H1 (cell line): ENCODE measurements at regions not wholly inside any gene's neighbourhood (a gene's known extent, or its start where the extent isn't known, plus 50 kb on each side); places are given as distances from the start of the nearest gene placed in this dataset.

ENCODE experiments used
- CTCF ChIA-PET: fragments of 300-600 bp; sonication (Branson Sonifier 250); formaldehyde crosslinking; loops from one replicate; lab custom pipeline; 2021; ENCODE audit not compliant: partially characterized antibody; lab: Charles Lee
- POLR2A ChIA-PET: fragments of 300-600 bp; sonication (Branson Sonifier 250); formaldehyde crosslinking; loops from one replicate; lab custom pipeline; 2021; ENCODE audit warnings: inconsistent platforms; ENCODE audit not compliant: partially characterized antibody; lab: Charles Lee
- DNase-seq, 2 experiments: peaks; one replicate each; pipeline versions ENCODE4 v3.0.0 to v3.0.0-alpha.2; 2010 to 2022; ENCODE audit warnings: low spot score in 2 of 2, low read depth in 1 of 2, mixed read lengths in 1 of 2
- FAIRE-seq: peaks from 2 replicates; lab custom pipeline; 2011; peaks lifted over from hg19 to GRCh38; lab: Jason Lieb, UNC
- H2AFZ ChIP-seq: 2 replicates; pipeline ENCODE4 v1.8.1; 2012; ENCODE audit warnings: low read length, inconsistent platforms
- H2AK5ac ChIP-seq: 2 replicates; pipeline ENCODE4 v1.6.1; 2013; ENCODE audit warnings: low read depth, low read length
- H2BK120ac ChIP-seq: replicated peaks from 2 replicates; pipeline ENCODE3; 2013; ENCODE audit warnings: low read depth, low read length, inconsistent platforms
- H2BK12ac ChIP-seq: 2 replicates; pipeline ENCODE4 v1.6.1; 2013; ENCODE audit warnings: low read depth, low read length
- H2BK15ac ChIP-seq: 2 replicates; pipeline ENCODE4 v1.6.1; 2013; ENCODE audit warnings: low read length
- H2BK20ac ChIP-seq: 2 replicates; pipeline ENCODE4 v1.6.1; 2013; ENCODE audit warnings: low read length
- H2BK5ac ChIP-seq: 2 replicates; pipeline ENCODE4 v1.6.1; 2013; ENCODE audit warnings: low read depth, low read length
- H3K14ac ChIP-seq: 2 replicates; pipeline ENCODE4 v1.6.1; 2013; ENCODE audit warnings: inconsistent platforms; ENCODE audit not compliant: insufficient read length
- H3K18ac ChIP-seq: 2 replicates; pipeline ENCODE4 v1.6.1; 2013; ENCODE audit warnings: low read length; ENCODE audit errors: extremely low read depth
- H3K23ac ChIP-seq: 2 replicates; pipeline ENCODE4 v1.6.1; 2013; ENCODE audit warnings: inconsistent platforms; ENCODE audit not compliant: insufficient read length
- H3K23me2 ChIP-seq: 2 replicates; pipeline ENCODE4 v1.6.1; 2013; ENCODE audit warnings: low read depth, low read length
- H3K27ac ChIP-seq: 2 replicates; pipeline ENCODE4 v1.6.1; 2011; ENCODE audit warnings: low read depth, low read length, inconsistent platforms
- H3K27me3 ChIP-seq, 4 experiments: replicated peaks in 1 of 4; 1 replicate in 1 of 4; 2 replicates in 3 of 4; pipeline versions ENCODE4 v1.6.1 to v1.8.1; 2011 to 2013; ENCODE audit warnings: low read length in 3 of 4, mild to moderate bottlenecking in 3 of 4, inconsistent platforms in 2 of 4, mixed read lengths in 2 of 4, moderate library complexity in 1 of 4; ENCODE audit not compliant: control insufficient read depth in 3 of 4, insufficient read depth in 3 of 4; ENCODE audit errors: extremely low read depth in 1 of 4
- H3K36me3 ChIP-seq, 4 experiments: 2 replicates each; pipeline versions ENCODE4 v1.6.1 to v1.8.1; 2011 to 2013; ENCODE audit warnings: mild to moderate bottlenecking in 4 of 4, low read length in 3 of 4, moderate library complexity in 2 of 4, control low read depth in 1 of 4, inconsistent platforms in 1 of 4; ENCODE audit not compliant: insufficient read depth in 4 of 4, control insufficient read depth in 2 of 4
- H3K4ac ChIP-seq: replicated peaks from 2 replicates; pipeline ENCODE3; 2013; ENCODE audit warnings: low read length, low read depth, mixed read lengths, inconsistent platforms; ENCODE audit not compliant: insufficient read length
- H3K4me1 ChIP-seq, 4 experiments: replicated peaks in 1 of 4; 1 replicate in 1 of 4; 2 replicates in 3 of 4; pipeline versions ENCODE4 v1.6.1 to v1.8.1; 2011 to 2013; ENCODE audit warnings: low read length in 3 of 4, inconsistent platforms in 2 of 4, mixed read lengths in 1 of 4; ENCODE audit not compliant: insufficient read depth in 4 of 4, control insufficient read depth in 3 of 4
- H3K4me2 ChIP-seq, 2 experiments: 2 replicates each; pipeline versions ENCODE4 v1.6.1 to v1.8.1; 2011 to 2013; ENCODE audit warnings: low read depth in 2 of 2, low read length in 2 of 2, control low read depth in 1 of 2, inconsistent platforms in 1 of 2, mild to moderate bottlenecking in 1 of 2; ENCODE audit not compliant: insufficient read depth in 1 of 2
- H3K4me3 ChIP-seq, 4 experiments: fragments of 200-600, 300-600 bp in 1 of 4; sonication (generic), shearing (Covaris generic), sonication (Bioruptor Twin) in 1 of 4; 2 replicates each; pipeline versions ENCODE4 v1.5.1 to v1.8.1; 2011 to 2016; ENCODE audit warnings: low read length in 4 of 4, low read depth in 3 of 4, control low read depth in 2 of 4, inconsistent platforms in 2 of 4, mild to moderate bottlenecking in 2 of 4, mixed read lengths in 1 of 4, moderate library complexity in 1 of 4; ENCODE audit not compliant: insufficient read depth in 2 of 4; ENCODE audit errors: extremely low read depth in 1 of 4
- H3K56ac ChIP-seq: replicated peaks from 2 replicates; pipeline ENCODE3; 2013; ENCODE audit warnings: low read depth, mild to moderate bottlenecking, mixed read lengths, low read length, inconsistent platforms; ENCODE audit not compliant: insufficient read length
- H3K79me1 ChIP-seq: 2 replicates; pipeline ENCODE4 v1.6.1; 2013; ENCODE audit warnings: low read depth, low read length, control low read depth
- H3K79me2 ChIP-seq, 2 experiments: 2 replicates each; pipeline versions ENCODE4 v1.6.1 to v1.8.1; 2012 to 2013; ENCODE audit warnings: low read length in 2 of 2, mild to moderate bottlenecking in 2 of 2, inconsistent platforms in 1 of 2; ENCODE audit not compliant: insufficient read depth in 2 of 2, control insufficient read depth in 1 of 2
- H3K9ac ChIP-seq, 4 experiments: replicated peaks in 1 of 4; 1 replicate in 1 of 4; 2 replicates in 3 of 4; pipeline versions ENCODE4 v1.6.1 to v1.8.1; 2011 to 2013; ENCODE audit warnings: low read depth in 3 of 4, low read length in 3 of 4, control low read depth in 2 of 4, mild to moderate bottlenecking in 2 of 4, moderate library complexity in 2 of 4, inconsistent platforms in 1 of 4; ENCODE audit errors: extremely low read depth in 1 of 4
- H3K9me3 ChIP-seq, 2 experiments: 2 replicates each; pipeline versions ENCODE4 v1.6.1 to v1.8.1; 2012 to 2013; ENCODE audit warnings: mild to moderate bottlenecking in 2 of 2, moderate library complexity in 2 of 2, control low read depth in 1 of 2, inconsistent platforms in 1 of 2, low read depth in 1 of 2, low read length in 1 of 2, mixed read lengths in 1 of 2; ENCODE audit not compliant: insufficient read depth in 2 of 2
- H4K20me1 ChIP-seq, 2 experiments: replicated peaks in 1 of 2; 2 replicates each; pipeline versions ENCODE3 to v1.8.1; 2011 to 2013; ENCODE audit warnings: inconsistent platforms in 2 of 2, low read length in 2 of 2, mild to moderate bottlenecking in 1 of 2; ENCODE audit not compliant: insufficient read depth in 2 of 2, control insufficient read depth in 1 of 2
- H4K5ac ChIP-seq: 2 replicates; pipeline ENCODE4 v1.6.1; 2013; ENCODE audit warnings: low read length, low read depth, mixed read lengths, inconsistent platforms; ENCODE audit not compliant: insufficient read length
- H4K8ac ChIP-seq: 2 replicates; pipeline ENCODE4 v1.8.0; 2013; ENCODE audit warnings: mild to moderate bottlenecking, moderate library complexity, low read length, inconsistent platforms; ENCODE audit not compliant: insufficient read depth; ENCODE audit errors: extremely low read depth
- H4K91ac ChIP-seq: replicated peaks from 2 replicates; pipeline ENCODE3; 2013; ENCODE audit warnings: low read length, mixed read lengths, inconsistent platforms; ENCODE audit not compliant: insufficient read length
- BRCA1 ChIP-seq: IDR thresholded peaks from 2 replicates; pipeline ENCODE4 v1.6.1; 2012; ENCODE audit warnings: low read depth, low read length, improper control_type of control experiment
- CHD2 ChIP-seq: IDR thresholded peaks from 2 replicates; pipeline ENCODE4 v1.6.1; 2012; ENCODE audit warnings: low read length, improper control_type of control experiment
- EP300 ChIP-seq, 2 experiments: IDR thresholded peaks; 1 replicate in 1 of 2; 2 replicates in 1 of 2; pipeline ENCODE4 v1.6.1; 2011 to 2012; ENCODE audit warnings: low read depth in 2 of 2, low read length in 2 of 2, mild to moderate bottlenecking in 2 of 2, borderline replicate concordance in 1 of 2, inconsistent platforms in 1 of 2, moderate library complexity in 1 of 2
- GTF2F1 ChIP-seq: IDR thresholded peaks from 2 replicates; pipeline ENCODE4 v1.6.1; 2012; ENCODE audit warnings: low read depth, low read length, improper control_type of control experiment, borderline replicate concordance
- JUN ChIP-seq: IDR thresholded peaks from 2 replicates; pipeline ENCODE4 v1.6.1; 2011; ENCODE audit warnings: low read depth, mild to moderate bottlenecking, improper control_type of control experiment, low read length
- KDM4A ChIP-seq: IDR thresholded peaks from one replicate; pipeline ENCODE4 v1.7.1; 2012; ENCODE audit warnings: low read depth, mild to moderate bottlenecking, moderate library complexity, low read length, inconsistent platforms; ENCODE audit not compliant: severe bottlenecking
- POLR2AphosphoS5 ChIP-seq: IDR thresholded peaks from 2 replicates; pipeline ENCODE4 v1.6.1; 2011; ENCODE audit warnings: low read depth, low read length
- RAD21 ChIP-seq, 2 experiments: IDR thresholded peaks in 1 of 2; conservative IDR thresholded peaks in 1 of 2; 2 replicates each; pipeline ENCODE4 v1.6.1; 2011; ENCODE audit warnings: low read depth in 2 of 2, low read length in 2 of 2, improper control_type of control experiment in 1 of 2, inconsistent platforms in 1 of 2, mild to moderate bottlenecking in 1 of 2, moderate library complexity in 1 of 2
- SAP30 ChIP-seq: fragments of 300-600 bp; sonication (generic); IDR thresholded peaks from 2 replicates; pipeline ENCODE4 v1.7.1; 2012; ENCODE audit warnings: low read length, moderate library complexity, mild to moderate bottlenecking, inconsistent platforms; ENCODE audit not compliant: insufficient read depth, insufficient replicate concordance
- SUZ12 ChIP-seq: fragments of 200-600 bp; sonication (generic); IDR thresholded peaks from 2 replicates; pipeline ENCODE4 v1.6.1; 2012; ENCODE audit warnings: mild to moderate bottlenecking, inconsistent platforms, low read length, moderate library complexity, mixed read lengths
- TAF7 ChIP-seq: optimal IDR thresholded peaks from 2 replicates; pipeline ENCODE3; 2011; ENCODE audit warnings: low read depth, mild to moderate bottlenecking, inconsistent platforms, low read length, moderate library complexity, borderline replicate concordance
- TCF12 ChIP-seq: IDR thresholded peaks from 2 replicates; pipeline ENCODE4 v1.6.1; 2011; ENCODE audit warnings: low read depth, mild to moderate bottlenecking, low read length
- WGBS, 2 experiments: shearing (Covaris generic) in 1 of 2; methylation state at CpG; one replicate each; pipeline versions ENCODE4 v1.1.6 to v1.1.7; 2013 to 2015; ENCODE audit warnings: low lambda C conversion rate in 2 of 2, mixed read lengths in 2 of 2, inconsistent platforms in 1 of 2, low coverage in 1 of 2, missing lambda C conversion rate in 1 of 2; ENCODE audit not compliant: insufficient replicate concordance in 2 of 2, insufficient coverage in 1 of 2, insufficient read length in 1 of 2; ENCODE audit errors: extremely low coverage in 1 of 2, missing lambda C conversion rate in 1 of 2; 5-methylcytosine and 5-hydroxymethylcytosine counted together
- TF ChIP-seq, protein P1 (sequence below): IDR thresholded peaks from 2 replicates; pipeline ENCODE4 v1.6.1; 2012; ENCODE audit warnings: inconsistent platforms

DNA sequence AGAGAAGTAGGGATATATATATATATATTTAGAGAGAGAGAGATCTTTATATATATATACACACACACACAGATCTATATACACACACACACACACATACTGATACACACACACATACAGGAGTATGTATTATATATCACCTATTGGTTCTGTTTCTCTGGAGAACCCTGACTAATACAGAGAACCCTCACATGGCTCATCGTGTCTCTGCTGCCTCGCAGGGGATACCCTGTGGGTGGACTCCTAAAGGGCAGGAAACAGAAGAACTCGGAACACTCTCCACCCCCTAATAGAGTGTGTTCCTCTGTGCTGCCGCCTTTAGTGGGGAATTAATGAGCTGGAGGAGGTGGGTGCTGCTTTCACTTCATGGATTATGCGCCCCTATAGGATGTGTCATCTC, 86.6 kb downstream of the NPY start:
- no peak overlapping the region for H2AFZ ChIP-seq
- no peak overlapping the region for H3K9ac ChIP-seq
- H4K5ac ChIP-seq: no peak overlapping the region
- H3K79me1 ChIP-seq: 0 out of 2 replicates have a peak, but pooled peaks cover 2% of the 10 kb centered on the region
- H3K9me3 ChIP-seq: no peaks in the 10 kb centered on the region
- DNase-seq (no peak), FAIRE-seq (no peak)
- H3K4me3 ChIP-seq: no peak overlapping the region
- no peak overlapping the region for H3K18ac ChIP-seq
- H2BK120ac ChIP-seq: no peak overlapping the region
- H2BK20ac ChIP-seq: no peak overlapping the region
- no peak overlapping the region for H2BK15ac ChIP-seq
- H3K56ac ChIP-seq: no peak overlapping the region
- no peak overlapping the region for H3K23ac ChIP-seq
- H2BK12ac ChIP-seq: no peak overlapping the region
- H3K36me3 ChIP-seq: no peaks in the 10 kb centered on the region
- no peak overlapping the region for H2AK5ac ChIP-seq
- no peak overlapping the region for H4K8ac ChIP-seq
- no peaks in the 10 kb centered on the region for H4K20me1 ChIP-seq
- peaks cover 6 to 21% (median 10%) of the 10 kb centered on the region in 4 experiments for H3K4me1 ChIP-seq
- H3K79me2 ChIP-seq: no peaks in the 10 kb centered on the region
- ChIA-PET POLR2A (interaction anchor here (0.9 to 4.9 kb wide), 3 partner anchors 11 to 22 kb away, joined by 4 to 17 read pairs (median 9); no protein-coding TSS in a partner anchor), CTCF (interaction anchor here (0.8 to 3.6 kb wide), 4 partner anchors 11 to 80 kb away, joined by 3 to 24 read pairs (median 5); no protein-coding TSS in a partner anchor)
- 89% methylated on average over 5 of the region's 5 CpGs; no CpG with 5 or more reads in 1 of the 2 experiments for WGBS, 2 experiments
- no peak overlapping the region for H2BK5ac ChIP-seq
- no peak overlapping the region for H3K27ac ChIP-seq
- no peaks in the 10 kb centered on the region for H3K27me3 ChIP-seq
- H3K4ac ChIP-seq: no peak overlapping the region
- H4K91ac ChIP-seq: no peak overlapping the region
- no peak overlapping the region for H3K14ac ChIP-seq
- no peaks in the 10 kb centered on the region for H3K23me2 ChIP-seq
- no peak overlapping the region for H3K4me2 ChIP-seq
- TF ChIP-seq CHD2: no peak
- no peak for TF ChIP-seq KDM4A
- TF ChIP-seq SAP30: no peak
- no peak for TF ChIP-seq SUZ12
- TF ChIP-seq JUN: no peak
- no peak for TF ChIP-seq TAF7
- no peak for TF ChIP-seq POLR2AphosphoS5
- no peak for TF ChIP-seq TCF12
- TF ChIP-seq RAD21 (IDR thresholded peaks at IDR 0.05 in 1 of 2, conservative IDR thresholded peaks at IDR 0.05 in 1 of 2; ENCODE audit: low read depth in 2 of 2, low read length in 2 of 2): no peak
- no peak for TF ChIP-seq EP300 (IDR thresholded peaks at IDR 0.05; ENCODE audit: borderline replicate concordance in 1 of 2, low read depth in 2 of 2, low read length in 2 of 2)
- TF ChIP-seq, protein P1, sequence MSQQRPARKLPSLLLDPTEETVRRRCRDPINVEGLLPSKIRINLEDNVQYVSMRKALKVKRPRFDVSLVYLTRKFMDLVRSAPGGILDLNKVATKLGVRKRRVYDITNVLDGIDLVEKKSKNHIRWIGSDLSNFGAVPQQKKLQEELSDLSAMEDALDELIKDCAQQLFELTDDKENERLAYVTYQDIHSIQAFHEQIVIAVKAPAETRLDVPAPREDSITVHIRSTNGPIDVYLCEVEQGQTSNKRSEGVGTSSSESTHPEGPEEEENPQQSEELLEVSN: no peak
- no peak for TF ChIP-seq GTF2F1
- TF ChIP-seq BRCA1: no peak
